WERI-Rb-1 (cell line): ENCODE measurements at regions not wholly inside any gene's neighbourhood (a gene's known extent, or its start where the extent isn't known, plus 50 kb on each side); places are given as distances from the start of the nearest gene placed in this dataset.
"Not testable (repeated sequence)": the region's sequence is repeated elsewhere in the genome, so short reads cannot be mapped to it uniquely, and the experiment has no call there.

Source experiments
- DNase-seq: peaks from one replicate; pipeline ENCODE4 v3.0.0-alpha.2; 2020
- H3K27ac ChIP-seq: fragments of 250-450 bp; sonication (Bioruptor Pico); 2 replicates; pipeline ENCODE4 v1.5.1; 2020; ENCODE audit warnings: mild to moderate bottlenecking, moderate library complexity
- H3K27me3 ChIP-seq: fragments of 250-450 bp; sonication (Bioruptor Pico); 2 replicates; pipeline ENCODE4 v1.5.1; 2021; ENCODE audit warnings: mild to moderate bottlenecking, low read depth, moderate library complexity; ENCODE audit not compliant: insufficient read depth, severe bottlenecking
- H3K36me3 ChIP-seq: fragments of 250-450 bp; sonication (Bioruptor Pico); 2 replicates; pipeline ENCODE4 v1.5.1; 2020; ENCODE audit warnings: mild to moderate bottlenecking, moderate library complexity
- H3K4me3 ChIP-seq: 2 replicates; pipeline ENCODE4 v1.5.1; 2011; ENCODE audit warnings: low read depth, mild to moderate bottlenecking, control low read depth, low read length
- H3K9me3 ChIP-seq: fragments of 250-450 bp; sonication (Bioruptor Pico); 2 replicates; pipeline ENCODE4 v1.5.1; 2021; ENCODE audit warnings: mild to moderate bottlenecking, moderate library complexity; ENCODE audit not compliant: severe bottlenecking
- CTCF ChIP-seq: IDR thresholded peaks from 2 replicates; pipeline ENCODE4 v1.5.1; 2011; ENCODE audit warnings: low read depth, mild to moderate bottlenecking, control low read depth, inconsistent platforms, low read length

- H3K27ac ChIP-seq = no peak overlapping the region
- no peaks in the 10 kb centered on the region for H3K9me3 ChIP-seq
- no peak overlapping the region for H3K4me3 ChIP-seq
- H3K36me3 ChIP-seq = no peaks in the 10 kb centered on the region
- DNase-seq = no peak
- TF ChIP-seq CTCF = no peak
- H3K27me3 ChIP-seq = no peaks in the 10 kb centered on the region
Measured at GRCh38 chr18:67455890-67456501, 60.5 kb downstream of the DSEL start.

GRCh38 chr18:67453901-67454300 is 62.6 kb downstream of the DSEL start:
- H3K27ac ChIP-seq = no peak overlapping the region
- no peak for DNase-seq
- no peaks in the 10 kb centered on the region for H3K9me3 ChIP-seq
- H3K4me3 ChIP-seq = no peak overlapping the region
- no peak for TF ChIP-seq CTCF
- no peaks in the 10 kb centered on the region for H3K27me3 ChIP-seq
- H3K36me3 ChIP-seq = no peaks in the 10 kb centered on the region

- Histone ChIP-seq H3K36me3 (no peaks in the 10 kb centered on the region), H3K27ac (no peak overlapping the region), H3K27me3 (no peaks in the 10 kb centered on the region), H3K4me3 (no peak overlapping the region), H3K9me3 (no peaks in the 10 kb centered on the region)
- no peak for DNase-seq
- TF ChIP-seq CTCF = no peak
Measured at GRCh38 chr18:67451960-67452359, 64.6 kb downstream of the DSEL start.

- not testable (repeated sequence) for H3K9me3 ChIP-seq, DNase-seq, H3K4me3 ChIP-seq, H3K27me3 ChIP-seq, H3K36me3 ChIP-seq, H3K27ac ChIP-seq
Measured at GRCh38 chr18:67451101-67451500, 65.4 kb downstream of the DSEL start.

- H3K27me3 ChIP-seq = no peaks in the 10 kb centered on the region
- no peak for TF ChIP-seq CTCF
- no peak for DNase-seq
- no peaks in the 10 kb centered on the region for H3K36me3 ChIP-seq
- no peaks in the 10 kb centered on the region for H3K9me3 ChIP-seq
- no peak overlapping the region for H3K4me3 ChIP-seq
- no peak overlapping the region for H3K27ac ChIP-seq
Measured at GRCh38 chr18:67433971-67434370, 82.5 kb downstream of the DSEL start.

GRCh38 chr18:67432806-67433205 is 83.7 kb downstream of the DSEL start:
- Histone ChIP-seq H3K27me3 (no peaks in the 10 kb centered on the region), H3K9me3 (no peaks in the 10 kb centered on the region), H3K36me3 (no peaks in the 10 kb centered on the region), H3K27ac (no peak overlapping the region), H3K4me3 (no peak overlapping the region)
- no peak for DNase-seq
- no peak for TF ChIP-seq CTCF
